ENCODE measurements at regions not wholly inside any gene's neighbourhood (a gene's known extent, or its start where the extent isn't known, plus 50 kb on each side); places are given as distances from the start of the nearest gene placed in this dataset.

DNA sequence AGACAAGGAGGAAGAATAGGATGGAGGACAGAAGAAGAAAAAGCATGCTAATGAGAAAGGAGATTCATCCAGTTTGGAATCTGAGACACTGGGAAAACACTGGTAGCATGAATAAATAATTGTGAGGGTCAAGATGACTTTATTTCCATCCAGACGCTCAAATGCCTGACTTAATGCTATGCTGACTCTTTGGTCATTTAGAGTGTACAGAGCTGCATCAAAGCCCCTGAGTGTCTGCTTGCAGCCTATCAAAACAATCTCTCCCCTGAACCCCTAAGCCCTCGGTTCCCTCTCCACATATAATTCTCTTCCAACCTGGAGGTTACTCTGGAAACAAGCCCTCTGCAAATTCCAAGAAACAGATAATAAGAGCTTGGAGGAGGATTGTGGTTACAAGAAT is 208.8 kb downstream of the MAGEB17 start:
- no peak for DNase-seq
- Histone ChIP-seq H3K4me1 (no peaks in the 10 kb centered on the region), H3K4me3 (no peak overlapping the region), H3K36me3 (no peaks in the 10 kb centered on the region), H3K27me3 (no peaks in the 10 kb centered on the region), H3K27ac (no peak overlapping the region), H3K9me3 (replicated peaks) (no peaks in the 10 kb centered on the region)

DNA sequence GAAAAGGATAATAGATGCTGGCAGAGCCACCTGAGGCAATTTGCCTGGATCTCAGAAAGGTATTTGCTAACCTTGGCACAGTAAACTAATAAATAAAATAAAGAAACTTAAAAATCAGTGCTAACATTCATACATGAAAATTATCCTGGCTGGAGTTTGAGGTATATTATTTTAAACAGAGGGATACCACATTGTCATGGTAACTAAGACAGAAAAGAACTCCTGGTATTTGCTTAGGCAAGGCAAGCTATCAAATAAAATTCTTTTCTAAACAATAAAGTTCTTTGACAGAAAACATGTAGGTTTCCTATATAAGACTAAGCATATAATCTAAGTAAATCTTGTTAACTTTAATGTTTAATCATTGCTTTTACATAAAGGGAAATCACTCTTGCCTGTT is 218.8 kb downstream of the MAGEB17 start:
- no peak overlapping the region for H3K27ac ChIP-seq
- H3K4me1 ChIP-seq = no peaks in the 10 kb centered on the region
- H3K4me3 ChIP-seq = no peak overlapping the region
- no peak for DNase-seq
- H3K27me3 ChIP-seq = no peaks in the 10 kb centered on the region; the same call in 1 of the 2 replicates
- H3K9me3 ChIP-seq (replicated peaks) = no peaks in the 10 kb centered on the region
- no peaks in the 10 kb centered on the region for H3K36me3 ChIP-seq

DNA sequence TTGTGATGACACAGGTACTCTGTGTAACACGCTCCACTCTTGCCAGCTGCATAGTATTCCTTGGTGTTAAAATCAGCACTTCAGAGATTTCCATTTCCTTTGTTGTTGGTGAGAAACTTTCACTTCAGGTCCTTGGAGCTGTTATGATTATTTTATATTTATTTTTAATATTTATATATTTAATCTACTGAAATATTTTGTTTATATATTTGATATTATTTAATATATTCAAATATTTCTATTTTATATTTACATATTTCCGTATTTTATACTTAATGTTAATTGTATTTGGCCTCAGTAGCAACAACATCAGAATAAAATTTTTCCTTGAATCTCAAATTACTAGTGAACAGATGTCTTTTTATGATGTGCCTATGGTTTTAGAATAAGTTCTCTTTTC is 225.3 kb downstream of the MAGEB17 start:
- H3K27ac ChIP-seq = no peak overlapping the region

GRCh38 chrX:16394290-16394689 is 227.0 kb downstream of the MAGEB17 start:
- no peaks in the 10 kb centered on the region for H3K9me3 ChIP-seq (replicated peaks)
- H3K27me3 ChIP-seq = no peaks in the 10 kb centered on the region
- H3K36me3 ChIP-seq = no peaks in the 10 kb centered on the region
- H3K4me1 ChIP-seq = no peaks in the 10 kb centered on the region
- no peak overlapping the region for H3K27ac ChIP-seq
- peak in 1 of 2 experiments; percentile 3 for DNase-seq
- no peak overlapping the region for H3K4me3 ChIP-seq

More for the DNA sequence above, 225.3 kb downstream of the MAGEB17 start:
- no peaks in the 10 kb centered on the region; the same call in 1 of the 2 replicates for H3K27me3 ChIP-seq
- no peak for DNase-seq
- no peaks in the 10 kb centered on the region for H3K36me3 ChIP-seq
- no peaks in the 10 kb centered on the region for H3K9me3 ChIP-seq (replicated peaks)
- no peak overlapping the region for H3K4me3 ChIP-seq
- no peaks in the 10 kb centered on the region for H3K4me1 ChIP-seq

DNA sequence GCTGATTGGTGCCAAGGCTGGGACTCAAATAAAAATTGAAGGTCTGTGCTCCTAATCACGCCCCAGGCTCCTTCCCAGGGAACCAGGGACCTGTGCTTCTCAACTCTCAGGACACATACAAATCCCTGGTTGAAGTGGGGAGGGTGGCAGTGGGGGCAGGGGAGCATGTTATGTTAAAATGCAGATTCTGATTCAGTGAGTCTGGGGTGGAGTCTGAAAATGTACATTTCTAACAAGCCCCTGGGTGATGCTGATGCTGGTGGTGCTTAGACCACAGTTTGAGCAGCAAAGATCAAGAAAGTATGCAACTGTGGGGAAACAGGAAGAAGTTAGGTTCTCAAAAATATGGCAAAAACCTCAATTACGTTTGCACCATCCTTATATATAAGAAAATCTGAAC is 236.5 kb downstream of the MAGEB17 start:
- H3K9me3 ChIP-seq (replicated peaks) = no peaks in the 10 kb centered on the region
- H3K27ac ChIP-seq = no peak overlapping the region
- no peaks in the 10 kb centered on the region for H3K36me3 ChIP-seq
- no peaks in the 10 kb centered on the region for H3K4me1 ChIP-seq
- no peak for DNase-seq
- H3K27me3 ChIP-seq = no peaks in the 10 kb centered on the region
- no peak overlapping the region for H3K4me3 ChIP-seq

DNA sequence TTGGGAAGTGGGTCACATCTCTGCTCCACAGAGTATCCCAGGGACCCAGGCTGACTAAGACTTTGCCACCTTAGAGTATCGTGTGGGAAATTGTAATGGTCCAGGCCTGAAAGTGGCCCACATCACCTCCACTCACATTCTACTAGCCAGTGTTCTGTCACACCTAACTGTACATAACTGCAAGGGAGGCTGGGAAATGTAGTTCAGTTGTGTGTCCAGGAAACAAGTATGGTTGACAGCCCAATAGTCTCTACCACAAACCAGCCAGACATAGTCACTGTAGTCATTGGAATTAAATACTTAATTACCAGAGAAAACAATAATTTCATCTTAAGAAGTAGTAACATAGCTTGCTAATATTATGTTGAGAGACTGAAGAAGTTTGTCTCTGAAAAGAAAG is 233.4 kb upstream of the S100G start:
- peaks cover 3% of the 10 kb centered on the region; the same call in 1 of the 2 replicates for H3K27me3 ChIP-seq
- no peaks in the 10 kb centered on the region for H3K9me3 ChIP-seq (replicated peaks)
- DNase-seq = no peak
- H3K27ac ChIP-seq = no peak overlapping the region
- H3K4me3 ChIP-seq = no peak overlapping the region
- H3K36me3 ChIP-seq = no peaks in the 10 kb centered on the region
- no peaks in the 10 kb centered on the region for H3K4me1 ChIP-seq

DNA sequence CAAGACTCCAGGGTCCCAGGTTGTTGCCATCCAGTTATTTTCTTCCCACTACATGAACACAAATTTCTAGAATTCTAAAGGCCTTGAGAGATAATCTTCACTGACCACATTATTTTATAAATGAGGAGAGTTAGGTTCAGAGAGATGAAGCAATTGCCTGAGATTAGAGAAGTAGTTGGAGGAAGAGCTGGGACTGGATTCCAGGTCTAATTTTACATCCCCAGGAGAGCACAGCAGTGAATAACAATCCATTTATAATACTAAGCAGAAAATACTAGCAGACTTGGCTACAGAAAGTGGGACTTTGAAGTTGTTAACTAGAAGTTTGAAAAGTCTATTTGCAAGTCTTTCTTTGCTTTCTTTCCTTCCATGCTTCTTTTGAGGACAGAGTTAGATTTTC is 231.3 kb upstream of the S100G start:
- Histone ChIP-seq H3K4me3 (no peak overlapping the region), H3K27ac (no peak overlapping the region), H3K4me1 (no peaks in the 10 kb centered on the region), H3K9me3 (replicated peaks) (no peaks in the 10 kb centered on the region), H3K27me3 (peaks cover 3% of the 10 kb centered on the region; the same call in 1 of the 2 replicates), H3K36me3 (no peaks in the 10 kb centered on the region)
- no peak for DNase-seq

GRCh38 chrX:16427668-16428067 is 222.3 kb upstream of the S100G start:
- Histone ChIP-seq H3K9me3 (replicated peaks) (no peaks in the 10 kb centered on the region), H3K27ac (no peak overlapping the region), H3K27me3 (no peaks in the 10 kb centered on the region), H3K4me3 (no peak overlapping the region), H3K4me1 (no peaks in the 10 kb centered on the region), H3K36me3 (no peaks in the 10 kb centered on the region)
- no peak for DNase-seq

DNA sequence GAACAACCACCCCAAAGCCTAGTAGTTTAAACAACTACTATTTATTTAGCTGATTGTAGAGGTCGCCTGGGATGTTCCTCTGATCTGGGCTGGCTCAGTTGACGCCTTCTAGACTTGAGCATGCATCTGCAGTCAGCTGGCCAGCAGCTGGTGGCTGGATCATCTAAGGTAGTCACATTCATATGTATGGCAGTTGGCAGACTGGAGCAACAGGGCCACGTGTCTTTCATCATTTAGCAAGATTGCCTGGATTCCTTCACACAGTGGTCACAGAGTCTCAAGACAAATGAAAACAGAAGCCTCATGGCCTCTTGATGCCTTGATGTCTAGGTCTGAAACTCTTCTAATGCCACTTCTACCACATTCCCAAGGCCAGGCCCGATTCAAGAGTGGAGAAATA is 220.6 kb upstream of the S100G start:
- Histone ChIP-seq H3K36me3 (no peaks in the 10 kb centered on the region), H3K9me3 (replicated peaks) (no peaks in the 10 kb centered on the region), H3K27ac (no peak overlapping the region), H3K4me1 (no peaks in the 10 kb centered on the region), H3K4me3 (no peak overlapping the region), H3K27me3 (no peaks in the 10 kb centered on the region)
- DNase-seq = no peak

DNA sequence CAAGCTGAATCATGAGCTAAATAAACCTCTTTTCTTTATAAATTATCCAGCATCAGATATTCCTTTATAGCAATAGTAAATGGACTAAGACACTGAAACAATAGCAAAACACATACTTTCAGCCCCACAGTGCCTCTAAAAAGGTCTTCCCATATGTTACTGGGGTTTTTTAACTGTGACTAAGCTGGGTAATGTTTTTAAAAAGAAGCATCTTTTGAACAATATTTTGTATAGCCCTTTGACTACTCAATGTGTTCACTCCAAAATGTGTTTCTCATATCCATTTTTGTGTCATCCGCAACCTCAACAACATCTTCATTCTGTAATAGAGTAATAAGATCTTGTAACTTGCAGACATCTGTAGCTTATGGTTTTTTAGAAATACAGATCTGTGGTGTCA is 218.7 kb upstream of the S100G start:
- Histone ChIP-seq H3K36me3 (no peaks in the 10 kb centered on the region), H3K4me3 (no peak overlapping the region), H3K9me3 (replicated peaks) (no peaks in the 10 kb centered on the region), H3K27ac (no peak overlapping the region), H3K4me1 (no peaks in the 10 kb centered on the region), H3K27me3 (no peaks in the 10 kb centered on the region)
- no peak for DNase-seq

DNA sequence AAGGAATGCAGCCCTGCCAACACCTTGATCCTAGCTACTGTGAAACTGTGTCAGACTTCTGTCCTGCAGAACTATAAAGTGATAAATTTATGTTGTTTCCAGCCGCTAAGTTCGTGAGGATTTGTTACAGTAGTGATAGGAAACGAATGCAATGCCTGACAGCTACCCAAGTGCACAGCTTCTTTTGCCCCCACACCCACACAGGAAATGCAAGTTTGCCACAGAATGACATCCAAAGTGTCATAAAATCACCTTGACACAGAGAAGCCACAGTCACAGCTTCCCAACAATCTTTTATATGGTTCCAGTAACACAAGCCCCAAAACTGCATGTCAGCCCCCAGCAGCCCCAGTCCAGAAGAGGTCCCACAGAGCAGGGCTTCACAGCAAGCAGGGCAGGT is 216.9 kb upstream of the S100G start:
- H3K9me3 ChIP-seq (replicated peaks) = no peaks in the 10 kb centered on the region
- no peaks in the 10 kb centered on the region for H3K4me1 ChIP-seq
- no peaks in the 10 kb centered on the region for H3K27me3 ChIP-seq
- DNase-seq = no peak
- no peaks in the 10 kb centered on the region for H3K36me3 ChIP-seq
- no peak overlapping the region for H3K27ac ChIP-seq
- H3K4me3 ChIP-seq = no peak overlapping the region

DNA sequence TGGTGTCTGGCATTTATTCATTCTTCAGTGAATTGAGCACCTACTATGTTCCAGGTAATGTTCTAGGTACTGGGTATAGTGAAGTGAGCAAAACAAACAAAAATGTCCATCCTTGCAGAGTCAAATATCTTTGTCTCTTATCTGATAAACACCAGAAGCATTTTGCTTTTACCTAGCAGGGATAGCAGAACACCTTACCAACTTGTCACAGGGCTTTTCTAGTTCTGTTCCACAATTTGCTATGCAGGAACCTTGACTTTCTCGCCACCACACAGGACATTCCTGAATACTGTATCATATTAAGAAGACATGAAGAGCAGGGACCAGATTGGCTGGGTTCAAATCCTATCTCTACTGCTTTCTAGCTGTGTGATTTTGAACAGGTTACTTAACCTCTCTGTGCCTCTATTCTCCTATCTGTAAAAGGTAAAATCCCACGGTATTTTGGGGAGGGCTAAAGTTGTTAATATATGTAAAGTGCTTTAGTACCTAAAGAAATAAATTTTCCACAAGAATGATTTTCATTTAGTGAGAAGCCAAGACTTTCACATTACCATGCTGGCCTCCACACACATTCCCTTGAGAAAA is 214.5 kb upstream of the S100G start:
- DNase-seq = no peak
- Histone ChIP-seq H3K9me3 (replicated peaks) (no peaks in the 10 kb centered on the region), H3K4me1 (no peaks in the 10 kb centered on the region), H3K27me3 (no peaks in the 10 kb centered on the region), H3K4me3 (no peak overlapping the region), H3K36me3 (no peaks in the 10 kb centered on the region), H3K27ac (no peak overlapping the region)

GRCh38 chrX:16436348-16437188 is 213.4 kb upstream of the S100G start:
- no peaks in the 10 kb centered on the region for H3K9me3 ChIP-seq (replicated peaks)
- H3K27me3 ChIP-seq = no peaks in the 10 kb centered on the region
- no peak overlapping the region for H3K27ac ChIP-seq
- H3K4me3 ChIP-seq = no peak overlapping the region
- peak; percentile 62 to 89 for DNase-seq
- no peaks in the 10 kb centered on the region for H3K36me3 ChIP-seq
- H3K4me1 ChIP-seq = no peaks in the 10 kb centered on the region

DNA sequence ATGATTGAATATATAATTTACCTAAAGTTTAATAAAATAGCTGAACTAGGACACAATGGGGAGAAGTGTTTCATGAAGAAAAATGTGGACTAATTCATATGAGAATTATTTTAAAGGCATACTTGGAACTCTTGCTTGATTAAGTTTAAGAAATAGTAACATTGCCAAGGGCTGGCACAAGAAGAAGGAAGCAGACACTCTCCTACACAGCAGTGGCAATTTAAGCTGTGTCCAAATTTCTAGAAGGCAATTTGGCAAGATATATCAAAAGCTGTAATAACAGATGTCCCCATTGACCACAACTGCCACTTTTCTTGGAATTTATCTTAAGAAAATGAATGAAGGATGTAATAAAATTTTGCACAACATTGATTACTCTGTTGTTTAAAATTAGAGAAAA is 209.5 kb upstream of the S100G start:
- Histone ChIP-seq H3K36me3 (no peaks in the 10 kb centered on the region), H3K4me1 (no peaks in the 10 kb centered on the region), H3K9me3 (replicated peaks) (no peaks in the 10 kb centered on the region), H3K27ac (no peak overlapping the region), H3K4me3 (no peak overlapping the region), H3K27me3 (no peaks in the 10 kb centered on the region)
- DNase-seq = no peak

- H3K4me1 ChIP-seq = no peaks in the 10 kb centered on the region
- no peaks in the 10 kb centered on the region for H3K27me3 ChIP-seq
- peak; percentile 8 to 22 for DNase-seq
- no peaks in the 10 kb centered on the region for H3K9me3 ChIP-seq (replicated peaks)
- no peak overlapping the region for H3K27ac ChIP-seq
- H3K4me3 ChIP-seq = no peak overlapping the region
- H3K36me3 ChIP-seq = no peaks in the 10 kb centered on the region
Measured at GRCh38 chrX:16444353-16444752, 205.6 kb upstream of the S100G start.

All from SJCRH30 (cell line).